MM.1S (cell line): ENCODE measurements at regions not wholly inside any gene's neighbourhood (a gene's known extent, or its start where the extent isn't known, plus 50 kb on each side); places are given as distances from the start of the nearest gene placed in this dataset.

Experiments
- DNase-seq: peaks from one replicate; pipeline ENCODE4 v3.0.0-alpha.2; 2015
- H2AFZ ChIP-seq: fragments of 300-600 bp; sonication (generic); 2 replicates; pipeline ENCODE4 v1.6.0; 2016; ENCODE audit warnings: antibody characterized with exemption, low read length
- H3F3A ChIP-seq: fragments of 300-600 bp; sonication (generic); 2 replicates; pipeline ENCODE4 v1.6.1; 2016; ENCODE audit warnings: mild to moderate bottlenecking, antibody characterized with exemption, low read length, moderate library complexity, mixed read lengths; ENCODE audit not compliant: insufficient read depth
- H3K27ac ChIP-seq: fragments of 300-600 bp; sonication (generic); 2 replicates; pipeline ENCODE4 v1.5.1; 2016; ENCODE audit warnings: mild to moderate bottlenecking, low read length
- H3K27me3 ChIP-seq: fragments of 300-600 bp; sonication (generic); replicated peaks from 2 replicates; pipeline ENCODE4 v1.6.0; 2016; ENCODE audit warnings: low read length; ENCODE audit not compliant: insufficient read depth
- H3K36me3 ChIP-seq: fragments of 300-600 bp; sonication (generic); replicated peaks from 2 replicates; pipeline ENCODE4 v1.6.1; 2016; ENCODE audit warnings: mild to moderate bottlenecking, low read length, mixed read lengths; ENCODE audit not compliant: insufficient read depth
- H3K4me1 ChIP-seq: fragments of 300-600 bp; sonication (generic); 2 replicates; pipeline ENCODE4 v1.6.1; 2016; ENCODE audit warnings: low read length, mixed read lengths
- H3K4me2 ChIP-seq: fragments of 300-600 bp; sonication (generic); 2 replicates; pipeline ENCODE4 v1.6.0; 2016; ENCODE audit warnings: low read depth, low read length
- H3K4me3 ChIP-seq: fragments of 300-600 bp; sonication (generic); 2 replicates; pipeline ENCODE4 v1.5.1; 2016; ENCODE audit warnings: low read length, mixed read lengths
- H3K79me2 ChIP-seq: fragments of 300-600 bp; sonication (generic); 2 replicates; pipeline ENCODE4 v1.6.1; 2016; ENCODE audit warnings: mixed run types, low read length, mixed read lengths
- H3K9ac ChIP-seq: fragments of 300-600 bp; sonication (generic); 2 replicates; pipeline ENCODE4 v1.6.1; 2016; ENCODE audit warnings: low read length, mixed read lengths
- H3K9me2 ChIP-seq: fragments of 300-600 bp; sonication (generic); replicated peaks from 2 replicates; pipeline ENCODE4 v1.6.1; 2016; ENCODE audit warnings: mild to moderate bottlenecking, low read length, mixed read lengths; ENCODE audit not compliant: insufficient read depth
- H3K9me3 ChIP-seq: fragments of 300-600 bp; sonication (generic); replicated peaks from 2 replicates; pipeline ENCODE4 v1.6.1; 2016; ENCODE audit warnings: mild to moderate bottlenecking, low read length, mixed read lengths; ENCODE audit not compliant: insufficient read depth
- H4K20me1 ChIP-seq: fragments of 300-600 bp; sonication (generic); 2 replicates; pipeline ENCODE4 v1.6.1; 2016; ENCODE audit warnings: mild to moderate bottlenecking, low read length, moderate library complexity, mixed read lengths; ENCODE audit not compliant: insufficient read depth
- CTCF ChIP-seq: fragments of 300-600 bp; sonication (generic); IDR thresholded peaks from 2 replicates; pipeline ENCODE4 v1.5.1; 2016; ENCODE audit warnings: antibody characterized with exemption, low read length, mixed read lengths
- EZH2 ChIP-seq: fragments of 300-600 bp; sonication (generic); optimal IDR thresholded peaks from 2 replicates; pipeline ENCODE3; 2017; ENCODE audit warnings: low read depth, mild to moderate bottlenecking, antibody characterized with exemption, low read length, mixed read lengths
- EZH2phosphoT487 ChIP-seq: fragments of 300-600 bp; sonication (generic); IDR thresholded peaks from 2 replicates; pipeline ENCODE4 v1.6.1; 2018; ENCODE audit warnings: antibody characterized with exemption, low read length

- no peaks in the 10 kb centered on the region for H4K20me1 ChIP-seq
- no peaks in the 10 kb centered on the region for H3K36me3 ChIP-seq
- no peaks in the 10 kb centered on the region for H3F3A ChIP-seq
- no peak overlapping the region for H3K4me3 ChIP-seq
- no peaks in the 10 kb centered on the region for H3K79me2 ChIP-seq
- no peak overlapping the region for H3K27ac ChIP-seq
- no peak for TF ChIP-seq EZH2
- no peak for TF ChIP-seq CTCF
- TF ChIP-seq EZH2phosphoT487: no peak
- H3K4me2 ChIP-seq: no peak overlapping the region
- no peak for DNase-seq
- H2AFZ ChIP-seq: no peak overlapping the region
- H3K4me1 ChIP-seq: 0 out of 2 replicates have a peak, but pooled peaks cover 5% of the 10 kb centered on the region
- no peaks in the 10 kb centered on the region for H3K27me3 ChIP-seq
- H3K9ac ChIP-seq: no peak overlapping the region
- H3K9me3 ChIP-seq: no peaks in the 10 kb centered on the region
- H3K9me2 ChIP-seq: no peaks in the 10 kb centered on the region
Measured at GRCh38 chr10:123555616-123556015, 110.5 kb upstream of the GPR26 start.

GRCh38 chr10:123556049-123556448 is 110.1 kb upstream of the GPR26 start:
- Histone ChIP-seq H3F3A (no peaks in the 10 kb centered on the region), H3K9ac (no peak overlapping the region), H3K9me3 (no peaks in the 10 kb centered on the region), H3K9me2 (no peaks in the 10 kb centered on the region), H3K4me2 (no peak overlapping the region), H3K4me3 (no peak overlapping the region), H2AFZ (no peak overlapping the region), H3K4me1 (0 out of 2 replicates have a peak, but pooled peaks cover 5% of the 10 kb centered on the region), H3K27me3 (no peaks in the 10 kb centered on the region), H3K27ac (no peak overlapping the region), H3K79me2 (no peaks in the 10 kb centered on the region), H4K20me1 (no peaks in the 10 kb centered on the region), H3K36me3 (no peaks in the 10 kb centered on the region)
- TF ChIP-seq CTCF (no peak), EZH2phosphoT487 (no peak), EZH2 (no peak)
- no peak for DNase-seq

GRCh38 chr10:123556736-123557135 is 109.4 kb upstream of the GPR26 start:
- no peak overlapping the region for H3K4me3 ChIP-seq

More at GRCh38 chr10:123556736-123557135, 109.4 kb upstream of the GPR26 start:
- no peak overlapping the region for H3K9ac ChIP-seq
- no peaks in the 10 kb centered on the region for H3K36me3 ChIP-seq
- no peak overlapping the region for H3K4me2 ChIP-seq
- 0 out of 2 replicates have a peak, but pooled peaks cover 5% of the 10 kb centered on the region for H3K4me1 ChIP-seq
- no peaks in the 10 kb centered on the region for H4K20me1 ChIP-seq
- H3K9me3 ChIP-seq: no peaks in the 10 kb centered on the region
- H3K79me2 ChIP-seq: no peaks in the 10 kb centered on the region
- H2AFZ ChIP-seq: no peak overlapping the region
- no peaks in the 10 kb centered on the region for H3K27me3 ChIP-seq
- no peak for TF ChIP-seq EZH2phosphoT487
- TF ChIP-seq EZH2: no peak
- TF ChIP-seq CTCF: no peak
- H3F3A ChIP-seq: no peaks in the 10 kb centered on the region
- no peaks in the 10 kb centered on the region for H3K9me2 ChIP-seq
- no peak for DNase-seq
- no peak overlapping the region for H3K27ac ChIP-seq
